ENCODE measurements at regions not wholly inside any gene's neighbourhood (a gene's known extent, or its start where the extent isn't known, plus 50 kb on each side); places are given as distances from the start of the nearest gene placed in this dataset.
"Not testable (repeated sequence)": the region's sequence is repeated elsewhere in the genome, so short reads cannot be mapped to it uniquely, and the experiment has no call there.

DNA sequence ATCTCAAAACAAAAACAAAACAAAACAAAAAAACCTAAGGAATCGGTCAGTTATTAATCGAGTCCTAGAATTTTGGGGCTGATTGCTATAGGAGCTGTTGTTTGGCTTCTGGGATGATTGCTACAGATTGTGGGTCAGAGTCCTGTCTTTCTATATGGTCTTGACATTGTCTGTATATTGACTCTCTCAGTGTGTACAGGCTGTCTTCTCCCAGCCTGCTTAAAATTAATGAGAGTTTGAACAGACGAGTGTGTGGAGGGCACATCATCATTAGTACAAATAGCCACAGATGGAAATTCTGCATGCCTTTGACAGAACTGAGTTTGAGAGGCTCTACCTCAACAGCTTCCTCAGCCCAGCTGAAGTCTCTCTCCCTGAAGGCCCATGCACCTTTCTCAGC, 98.0 kb upstream of the PLGLB2 start:
- TF ChIP-seq ZNF830 (tag by site-specific recombination; IDR thresholded peaks at IDR 0.05; ENCODE audit: low read depth); PBX3 (CRISPR knock-in tag; IDR thresholded peaks at IDR 0.05); REST (tag by site-specific recombination; IDR thresholded peaks at IDR 0.05); ZNF560 (tag by site-specific recombination; IDR thresholded peaks at IDR 0.05; ENCODE audit: borderline replicate concordance); CTCF (tag by site-specific recombination; IDR thresholded peaks at IDR 0.05): not testable (repeated sequence)
- TF ChIP-seq, protein P1, sequence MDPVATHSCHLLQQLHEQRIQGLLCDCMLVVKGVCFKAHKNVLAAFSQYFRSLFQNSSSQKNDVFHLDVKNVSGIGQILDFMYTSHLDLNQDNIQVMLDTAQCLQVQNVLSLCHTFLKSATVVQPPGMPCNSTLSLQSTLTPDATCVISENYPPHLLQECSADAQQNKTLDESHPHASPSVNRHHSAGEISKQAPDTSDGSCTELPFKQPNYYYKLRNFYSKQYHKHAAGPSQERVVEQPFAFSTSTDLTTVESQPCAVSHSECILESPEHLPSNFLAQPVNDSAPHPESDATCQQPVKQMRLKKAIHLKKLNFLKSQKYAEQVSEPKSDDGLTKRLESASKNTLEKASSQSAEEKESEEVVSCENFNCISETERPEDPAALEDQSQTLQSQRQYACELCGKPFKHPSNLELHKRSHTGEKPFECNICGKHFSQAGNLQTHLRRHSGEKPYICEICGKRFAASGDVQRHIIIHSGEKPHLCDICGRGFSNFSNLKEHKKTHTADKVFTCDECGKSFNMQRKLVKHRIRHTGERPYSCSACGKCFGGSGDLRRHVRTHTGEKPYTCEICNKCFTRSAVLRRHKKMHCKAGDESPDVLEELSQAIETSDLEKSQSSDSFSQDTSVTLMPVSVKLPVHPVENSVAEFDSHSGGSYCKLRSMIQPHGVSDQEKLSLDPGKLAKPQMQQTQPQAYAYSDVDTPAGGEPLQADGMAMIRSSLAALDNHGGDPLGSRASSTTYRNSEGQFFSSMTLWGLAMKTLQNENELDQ (tag by site-specific recombination; IDR thresholded peaks at IDR 0.05; ENCODE audit: low read depth) = not testable (repeated sequence)
